Endothelial cell of umbilical vein (primary cell): ENCODE measurements at regions not wholly inside any gene's neighbourhood (a gene's known extent, or its start where the extent isn't known, plus 50 kb on each side); places are given as distances from the start of the nearest gene placed in this dataset.

Experiments used
- EZH2 ChIP-seq: IDR thresholded peaks from 2 replicates; pipeline ENCODE4 v1.6.1; 2012; ENCODE audit warnings: borderline replicate concordance, low read depth, mild to moderate bottlenecking, moderate library complexity, low read length, inconsistent platforms; ENCODE audit not compliant: severe bottlenecking
- FOS ChIP-seq: IDR thresholded peaks from 2 replicates; pipeline ENCODE4 v1.6.1; 2011; ENCODE audit warnings: mild to moderate bottlenecking, low read length, moderate library complexity, borderline replicate concordance; ENCODE audit not compliant: insufficient read depth
- GATA2 ChIP-seq: IDR thresholded peaks from 2 replicates; pipeline ENCODE4 v1.7.0; 2011; ENCODE audit warnings: low read depth, mild to moderate bottlenecking, moderate library complexity, mixed read lengths, low read length; ENCODE audit not compliant: insufficient read length, insufficient read depth
- MAX ChIP-seq: IDR thresholded peaks from 2 replicates; pipeline ENCODE4 v1.6.1; 2011; ENCODE audit not compliant: insufficient read depth, insufficient read length
- MYC ChIP-seq: IDR thresholded peaks from one replicate; pipeline ENCODE4 v1.6.1; 2011; ENCODE audit warnings: mild to moderate bottlenecking, low read depth, low read length
- POLR2A ChIP-seq: IDR thresholded peaks from 2 replicates; pipeline ENCODE4 v1.6.1; 2012; ENCODE audit warnings: low read depth, mild to moderate bottlenecking, control low read depth, low read length
- POLR2AphosphoS5 ChIP-seq: IDR thresholded peaks from 2 replicates; pipeline ENCODE4 v1.6.1; 2012; ENCODE audit warnings: low read depth, mild to moderate bottlenecking, control low read depth, low read length, moderate library complexity; ENCODE audit not compliant: insufficient read depth
- TF ChIP-seq, protein P1 (sequence below), 2 donors: IDR thresholded peaks; 1 replicate in 1 of 2; 2 replicates in 1 of 2; pipeline ENCODE4 v1.5.1; 2011; ENCODE audit warnings: low read length in 2 of 2, mild to moderate bottlenecking in 2 of 2, moderate library complexity in 2 of 2, control low read depth in 1 of 2, inconsistent platforms in 1 of 2, low read depth in 1 of 2; ENCODE audit not compliant: insufficient read depth in 1 of 2; ENCODE audit errors: extremely low read depth in 1 of 2

DNA sequence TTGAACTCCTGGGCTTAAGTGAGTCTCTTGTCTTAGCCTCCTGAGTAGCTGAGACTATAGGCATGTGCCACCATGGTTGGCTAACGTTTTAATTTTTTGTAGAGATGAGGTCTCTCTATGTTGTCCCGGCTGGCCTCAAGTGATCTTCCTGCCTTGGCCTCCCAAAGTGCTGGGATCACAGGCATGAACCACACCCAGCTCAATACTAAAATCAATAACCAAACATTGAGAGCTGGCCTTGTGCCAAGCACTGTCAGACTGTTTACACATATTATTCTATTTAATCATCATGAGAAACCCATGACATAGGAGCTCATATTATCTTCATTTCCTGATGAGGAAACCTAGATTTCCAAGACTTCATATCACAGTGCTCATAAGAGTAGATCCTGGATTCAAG, 251.2 kb downstream of the BAMBI start:
- TF ChIP-seq POLR2A, result no peak
- TF ChIP-seq, protein P1, sequence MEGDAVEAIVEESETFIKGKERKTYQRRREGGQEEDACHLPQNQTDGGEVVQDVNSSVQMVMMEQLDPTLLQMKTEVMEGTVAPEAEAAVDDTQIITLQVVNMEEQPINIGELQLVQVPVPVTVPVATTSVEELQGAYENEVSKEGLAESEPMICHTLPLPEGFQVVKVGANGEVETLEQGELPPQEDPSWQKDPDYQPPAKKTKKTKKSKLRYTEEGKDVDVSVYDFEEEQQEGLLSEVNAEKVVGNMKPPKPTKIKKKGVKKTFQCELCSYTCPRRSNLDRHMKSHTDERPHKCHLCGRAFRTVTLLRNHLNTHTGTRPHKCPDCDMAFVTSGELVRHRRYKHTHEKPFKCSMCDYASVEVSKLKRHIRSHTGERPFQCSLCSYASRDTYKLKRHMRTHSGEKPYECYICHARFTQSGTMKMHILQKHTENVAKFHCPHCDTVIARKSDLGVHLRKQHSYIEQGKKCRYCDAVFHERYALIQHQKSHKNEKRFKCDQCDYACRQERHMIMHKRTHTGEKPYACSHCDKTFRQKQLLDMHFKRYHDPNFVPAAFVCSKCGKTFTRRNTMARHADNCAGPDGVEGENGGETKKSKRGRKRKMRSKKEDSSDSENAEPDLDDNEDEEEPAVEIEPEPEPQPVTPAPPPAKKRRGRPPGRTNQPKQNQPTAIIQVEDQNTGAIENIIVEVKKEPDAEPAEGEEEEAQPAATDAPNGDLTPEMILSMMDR (IDR thresholded peaks at IDR 0.05; ENCODE audit: extremely low read depth in 1 of 2, insufficient read depth in 1 of 2, low read depth in 1 of 2, low read length in 2 of 2), result no peak
- TF ChIP-seq EZH2, result no peak
- TF ChIP-seq POLR2AphosphoS5, result no peak
- no peak for TF ChIP-seq GATA2
- no peak for TF ChIP-seq MYC
- TF ChIP-seq FOS, result no peak
- no peak for TF ChIP-seq MAX
